Activated CD8-positive, alpha-beta T cell treated with anti-CD3 and anti-CD28 coated beads for 36 hours (primary cell): ENCODE measurements at regions not wholly inside any gene's neighbourhood (a gene's known extent, or its start where the extent isn't known, plus 50 kb on each side); places are given as distances from the start of the nearest gene placed in this dataset.

Experiments used
- ATAC-seq: fragments of 200-7000 bp; cut with Tn5 transposase; one replicate; pipeline ENCODE4 v1.10.0; 2021; ENCODE audit warnings: mild to moderate bottlenecking, moderate library complexity
- CTCF ChIA-PET: fragments of 350-600 bp; sonication (Branson Sonifier 250); formaldehyde crosslinking; loops from one replicate; lab custom pipeline; 2021; ENCODE audit warnings: antibody characterized with exemption; lab: Charles Lee
- POLR2A ChIA-PET: fragments of 350-600 bp; sonication (Branson Sonifier 250); formaldehyde crosslinking; loops from one replicate; lab custom pipeline; 2021; ENCODE audit warnings: antibody characterized with exemption; lab: Charles Lee
- DNase-seq: peaks from one replicate; pipeline ENCODE4 v3.0.0-alpha.2; 2020
- H3K27ac Mint-ChIP-seq: one replicate; pipeline ENCODE4 v1.8.0; 2021; ENCODE audit warnings: mild to moderate bottlenecking, mixed read lengths
- H3K27me3 Mint-ChIP-seq: one replicate; pipeline ENCODE4 v1.8.0; 2021; ENCODE audit warnings: mixed read lengths
- H3K36me3 Mint-ChIP-seq: one replicate; pipeline ENCODE4 v1.8.0; 2021; ENCODE audit warnings: low read depth, mixed read lengths
- H3K4me1 Mint-ChIP-seq: one replicate; pipeline ENCODE4 v1.8.0; 2021; ENCODE audit warnings: low read depth, mixed read lengths
- H3K4me3 Mint-ChIP-seq: one replicate; pipeline ENCODE4 v1.8.0; 2021; ENCODE audit warnings: mild to moderate bottlenecking, moderate library complexity, mixed read lengths
- H3K9me3 Mint-ChIP-seq: one replicate; pipeline ENCODE4 v1.8.0; 2021; ENCODE audit warnings: mixed read lengths
- intact Hi-C: fragments of 100-400 bp; cut with micrococcal nuclease; formaldehyde crosslinking; loops from one replicate; pipeline ENCODE4 v1.10.0; 2022
- TF ChIP-seq, protein P1 (sequence below): fragments of 200-600 bp; IDR thresholded peaks from one replicate; pipeline ENCODE4 v1.8.0; 2022; ENCODE audit warnings: antibody characterized with exemption, mild to moderate bottlenecking

GRCh38 chr16:58913456-58913855, 179.3 kb upstream of the GOT2 start:
- ATAC-seq (no peak), DNase-seq (no peak)
- H3K4me3 Mint-ChIP-seq: no peak overlapping the region
- no peaks in the 10 kb centered on the region for H3K4me1 Mint-ChIP-seq
- no peaks in the 10 kb centered on the region for H3K27me3 Mint-ChIP-seq
- H3K27ac Mint-ChIP-seq: no peak overlapping the region
- peaks cover 2% of the 10 kb centered on the region for H3K9me3 Mint-ChIP-seq
- H3K36me3 Mint-ChIP-seq: no peaks in the 10 kb centered on the region
- POLR2A ChIA-PET: no interaction called here
- intact Hi-C loops: no loop called here
- TF ChIP-seq, protein P1, sequence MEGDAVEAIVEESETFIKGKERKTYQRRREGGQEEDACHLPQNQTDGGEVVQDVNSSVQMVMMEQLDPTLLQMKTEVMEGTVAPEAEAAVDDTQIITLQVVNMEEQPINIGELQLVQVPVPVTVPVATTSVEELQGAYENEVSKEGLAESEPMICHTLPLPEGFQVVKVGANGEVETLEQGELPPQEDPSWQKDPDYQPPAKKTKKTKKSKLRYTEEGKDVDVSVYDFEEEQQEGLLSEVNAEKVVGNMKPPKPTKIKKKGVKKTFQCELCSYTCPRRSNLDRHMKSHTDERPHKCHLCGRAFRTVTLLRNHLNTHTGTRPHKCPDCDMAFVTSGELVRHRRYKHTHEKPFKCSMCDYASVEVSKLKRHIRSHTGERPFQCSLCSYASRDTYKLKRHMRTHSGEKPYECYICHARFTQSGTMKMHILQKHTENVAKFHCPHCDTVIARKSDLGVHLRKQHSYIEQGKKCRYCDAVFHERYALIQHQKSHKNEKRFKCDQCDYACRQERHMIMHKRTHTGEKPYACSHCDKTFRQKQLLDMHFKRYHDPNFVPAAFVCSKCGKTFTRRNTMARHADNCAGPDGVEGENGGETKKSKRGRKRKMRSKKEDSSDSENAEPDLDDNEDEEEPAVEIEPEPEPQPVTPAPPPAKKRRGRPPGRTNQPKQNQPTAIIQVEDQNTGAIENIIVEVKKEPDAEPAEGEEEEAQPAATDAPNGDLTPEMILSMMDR: no peak
- CTCF ChIA-PET: no interaction called here

DNA sequence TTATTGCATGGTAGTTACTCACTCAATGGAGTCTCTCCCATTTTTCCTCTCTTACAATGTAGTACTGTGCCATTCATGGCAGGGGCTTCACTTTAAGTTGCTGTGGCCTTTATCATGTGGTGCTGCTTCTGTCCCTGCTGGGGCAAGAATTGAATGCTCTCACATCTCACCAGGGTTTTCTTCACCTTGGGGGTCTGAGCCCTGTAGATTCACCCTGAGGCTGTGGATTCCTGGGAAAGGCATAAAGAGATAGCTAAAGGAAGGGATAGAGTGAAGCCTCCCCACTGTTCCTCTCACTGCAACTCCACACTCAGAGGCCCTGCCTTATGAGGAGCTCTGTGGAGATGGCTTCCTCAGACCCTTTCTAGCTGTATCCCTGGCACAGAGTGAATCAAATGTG, 178.5 kb upstream of the GOT2 start:
- Mint-ChIP-seq H3K27ac (no peak overlapping the region), H3K4me1 (no peaks in the 10 kb centered on the region), H3K9me3 (peaks cover under 1% of the 10 kb centered on the region), H3K27me3 (no peaks in the 10 kb centered on the region), H3K4me3 (no peak overlapping the region), H3K36me3 (no peaks in the 10 kb centered on the region)
- ChIA-PET CTCF (no interaction called here), POLR2A (no interaction called here)
- DNase-seq (no peak), ATAC-seq (no peak)
- intact Hi-C loops: no loop called here
- TF ChIP-seq, protein P1: no peak

DNA sequence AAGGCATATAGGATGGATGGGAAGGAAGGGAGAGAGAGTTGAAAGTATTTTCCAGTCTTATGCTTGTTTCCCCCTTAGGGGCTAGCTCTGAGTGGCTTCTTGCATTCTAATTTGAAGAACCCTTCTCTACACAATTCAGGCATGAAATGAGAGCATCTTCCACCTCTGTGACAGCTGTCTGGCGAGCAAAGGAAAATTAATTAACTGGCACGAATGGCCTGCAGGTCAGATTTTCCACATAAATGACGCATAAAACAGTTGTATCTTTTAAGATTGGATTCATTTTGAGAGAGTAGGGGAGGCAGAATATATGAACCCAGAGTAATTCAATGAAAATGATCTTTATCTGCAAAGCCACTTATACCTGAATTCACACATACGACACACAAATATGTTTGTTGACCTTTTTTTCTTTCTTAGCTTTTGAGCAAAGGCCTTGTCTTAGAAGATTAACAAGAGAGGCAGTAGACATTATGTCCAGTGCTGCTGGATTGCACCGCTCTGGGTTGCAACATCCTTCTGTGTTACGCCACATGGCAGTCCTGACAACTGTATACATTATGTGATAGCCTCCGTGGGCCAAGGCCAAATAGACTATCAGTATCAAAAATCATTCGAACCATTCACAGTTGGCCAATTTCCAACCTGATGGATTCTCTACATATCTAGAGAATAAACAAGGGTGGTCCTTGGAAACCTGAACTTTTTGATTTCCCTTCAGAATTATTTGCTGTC, 173.0 kb upstream of the GOT2 start:
- DNase-seq (no peak), ATAC-seq (no peak)
- Mint-ChIP-seq H3K4me1 (no peaks in the 10 kb centered on the region), H3K9me3 (no peaks in the 10 kb centered on the region), H3K27ac (no peak overlapping the region), H3K4me3 (no peak overlapping the region), H3K36me3 (no peaks in the 10 kb centered on the region), H3K27me3 (no peaks in the 10 kb centered on the region)
- CTCF ChIA-PET: no interaction called here
- POLR2A ChIA-PET: no interaction called here
- TF ChIP-seq, protein P1: no peak
- intact Hi-C loops: no loop called here

GRCh38 chr16:58904291-58904690, 170.2 kb upstream of the GOT2 start:
- ChIA-PET CTCF (no interaction called here), POLR2A (no interaction called here)
- ATAC-seq: no peak
- no peak overlapping the region for H3K4me3 Mint-ChIP-seq
- H3K27me3 Mint-ChIP-seq: no peaks in the 10 kb centered on the region
- TF ChIP-seq, protein P1: no peak
- H3K4me1 Mint-ChIP-seq: no peaks in the 10 kb centered on the region
- no peaks in the 10 kb centered on the region for H3K36me3 Mint-ChIP-seq
- intact Hi-C loops: no loop called here
- H3K9me3 Mint-ChIP-seq: no peaks in the 10 kb centered on the region
- no peak for DNase-seq
- no peak overlapping the region for H3K27ac Mint-ChIP-seq

DNA sequence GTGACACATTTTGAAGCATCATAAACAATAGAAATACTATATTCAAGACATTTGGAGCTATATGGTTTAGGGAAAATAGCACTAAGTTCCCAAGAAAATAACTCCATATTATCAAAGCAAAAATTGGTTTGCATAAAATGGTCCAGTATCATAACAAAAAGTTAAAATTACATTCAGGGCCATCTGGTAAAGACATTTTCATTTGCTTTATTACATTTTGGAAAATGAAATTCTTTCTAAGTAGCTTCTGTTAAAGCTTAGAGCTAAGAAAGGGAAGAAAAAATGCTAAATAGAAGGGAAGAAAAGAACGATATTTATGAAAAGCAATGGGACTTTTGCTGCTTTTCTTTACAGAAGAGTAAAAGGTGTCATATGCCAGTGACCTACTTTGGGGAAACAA, 155.4 kb upstream of the GOT2 start:
- no peak for ATAC-seq
- DNase-seq: no peak
- POLR2A ChIA-PET: no interaction called here
- Mint-ChIP-seq H3K4me1 (no peaks in the 10 kb centered on the region), H3K4me3 (no peak overlapping the region), H3K9me3 (peaks cover 8% of the 10 kb centered on the region), H3K27me3 (no peaks in the 10 kb centered on the region), H3K36me3 (no peaks in the 10 kb centered on the region), H3K27ac (no peak overlapping the region)
- CTCF ChIA-PET: no interaction called here
- intact Hi-C loops: no loop called here
- TF ChIP-seq, protein P1: no peak
